K562 (cell line): ENCODE measurements at regions not wholly inside any gene's neighbourhood (a gene's known extent, or its start where the extent isn't known, plus 50 kb on each side); places are given as distances from the start of the nearest gene placed in this dataset.

Experiments used
- ATF6 ChIP-seq: sonication (generic); formaldehyde crosslinking; IDR thresholded peaks from 2 replicates; pipeline ENCODE4 v1.4.0; 2020; ENCODE audit warnings: mild to moderate bottlenecking, missing genetic modification reagents
- CBX5 ChIP-seq: IDR thresholded peaks from 2 replicates; pipeline ENCODE4 v1.6.1; 2014; ENCODE audit warnings: low read depth, borderline replicate concordance
- CEBPG ChIP-seq, 3 experiments: fragments of 200-800 bp in 1 of 3; sonication (Bioruptor generic) in 1 of 3; sonication (generic) in 1 of 3; formaldehyde crosslinking in 1 of 3; IDR thresholded peaks in 2 of 3; conservative IDR thresholded peaks in 1 of 3; 2 replicates each; pipeline versions ENCODE4 v1.6.1 to v1.8.0; 2016 to 2022; ENCODE audit warnings: missing compliant biosample characterization in 2 of 3, missing genetic modification characterization in 2 of 3, mild to moderate bottlenecking in 1 of 3, missing genetic modification reagents in 1 of 3
- CEBPZ ChIP-seq: fragments of 150-350 bp; IDR thresholded peaks from 2 replicates; pipeline ENCODE4 v1.6.1; 2014; ENCODE audit warnings: low read depth, mild to moderate bottlenecking, low read length, borderline replicate concordance
- E2F3 ChIP-seq: fragments of 250-450 bp; sonication (Bioruptor Pico); IDR thresholded peaks from 2 replicates; pipeline ENCODE4 v1.4.0; 2020; ENCODE audit warnings: mild to moderate bottlenecking
- HNRNPK ChIP-seq: fragments of 200-400 bp; formaldehyde crosslinking; IDR thresholded peaks from one replicate; pipeline ENCODE4 v1.6.1; 2018; ENCODE audit warnings: mild to moderate bottlenecking, low read depth, low read length; ENCODE audit not compliant: poor library complexity, severe bottlenecking
- ILF3 ChIP-seq: fragments of 450-650 bp; IDR thresholded peaks from 2 replicates; pipeline ENCODE4 v1.6.1; 2018; ENCODE audit warnings: antibody characterized with exemption, mild to moderate bottlenecking, moderate library complexity, borderline replicate concordance
- NFRKB ChIP-seq: fragments of 450-650 bp; IDR thresholded peaks from 2 replicates; pipeline ENCODE4 v1.6.1; 2016; ENCODE audit warnings: low read depth
- NR2C1 ChIP-seq, 2 experiments: fragments of 450-650 bp; IDR thresholded peaks; 2 replicates each; pipeline ENCODE4 v1.6.1; 2017; ENCODE audit warnings: mild to moderate bottlenecking in 2 of 2, antibody characterized with exemption in 1 of 2, inconsistent platforms in 1 of 2, missing compliant biosample characterization in 1 of 2, missing genetic modification characterization in 1 of 2
- RBFOX2 ChIP-seq: fragments of 200-400 bp; formaldehyde crosslinking; IDR thresholded peaks from 2 replicates; pipeline ENCODE4 v1.6.1; 2017; ENCODE audit warnings: low read depth, mild to moderate bottlenecking, low read length, moderate library complexity
- SREBF2 ChIP-seq: sonication (generic); formaldehyde crosslinking; IDR thresholded peaks from 2 replicates; pipeline ENCODE4 v1.4.0; 2020; ENCODE audit warnings: mild to moderate bottlenecking, missing genetic modification reagents
- USF1 ChIP-seq: sonication (generic); formaldehyde crosslinking; IDR thresholded peaks from 2 replicates; pipeline ENCODE4 v1.9.0; 2022; ENCODE audit warnings: mild to moderate bottlenecking, missing genetic modification reagents
- ZBTB11 ChIP-seq, 3 experiments: fragments of 200-800 bp in 1 of 3; fragments of 250-450 bp in 1 of 3; fragments of 450-650 bp in 1 of 3; sonication (Bioruptor Pico) in 1 of 3; sonication (Bioruptor generic) in 1 of 3; formaldehyde crosslinking in 1 of 3; IDR thresholded peaks; 2 replicates each; pipeline versions ENCODE4 v1.6.1 to v1.8.0; 2016 to 2022; ENCODE audit warnings: mild to moderate bottlenecking in 2 of 3, missing genetic modification characterization in 2 of 3, missing compliant biosample characterization in 1 of 3, moderate library complexity in 1 of 3
- ZNF507 ChIP-seq: conservative IDR thresholded peaks from 2 replicates; pipeline ENCODE4 v1.6.1; 2017; ENCODE audit warnings: missing genetic modification characterization, missing compliant biosample characterization

- 0 out of 2 replicates have a peak, but pooled peaks have one; percentile 32 for TF ChIP-seq USF1 (CRISPR knock-in tag)
- no peak for TF ChIP-seq CEBPG (CRISPR knock-in tag; IDR thresholded peaks at IDR 0.05)
- TF ChIP-seq CEBPG (tag; conservative IDR thresholded peaks at IDR 0.05 in 1 of 2, IDR thresholded peaks at IDR 0.05 in 1 of 2) = no peak
- no peak for TF ChIP-seq ZNF507
- no peak for TF ChIP-seq NFRKB
- no peak for TF ChIP-seq ILF3
- TF ChIP-seq CBX5 = no peak
- no peak for TF ChIP-seq SREBF2 (CRISPR knock-in tag)
- no peak for TF ChIP-seq HNRNPK
- TF ChIP-seq NR2C1 (IDR thresholded peaks at IDR 0.05) = 0 out of 2 replicates have a peak, but pooled peaks have one; percentile 31
- peak; percentile 9; the same call in 1 of the 2 replicates for TF ChIP-seq NR2C1 (tag; IDR thresholded peaks at IDR 0.05)
- TF ChIP-seq RBFOX2 = no peak
- no peak for TF ChIP-seq ATF6
- no peak for TF ChIP-seq CEBPZ
- no peak for TF ChIP-seq ZBTB11 (CRISPR knock-in tag; IDR thresholded peaks at IDR 0.05)
- no peak for TF ChIP-seq E2F3
- TF ChIP-seq, all 486 proteins: peak for 11
These were observed 60.4 kb downstream of the ZCCHC12 start (continued) for GRCh38 chrX:118883994-118884393.
